Mesendoderm (in vitro differentiated cells): ENCODE measurements at regions not wholly inside any gene's neighbourhood (a gene's known extent, or its start where the extent isn't known, plus 50 kb on each side); places are given as distances from the start of the nearest gene placed in this dataset.

ENCODE experiments used
- DNase-seq: peaks from one replicate; pipeline ENCODE4 v3.0.0; 2013
- H2AK5ac ChIP-seq: 2 replicates; pipeline ENCODE4 v1.6.1; 2013; ENCODE audit warnings: low read length, inconsistent platforms
- H2BK120ac ChIP-seq: 2 replicates; pipeline ENCODE4 v1.6.1; 2013; ENCODE audit warnings: low read depth, mild to moderate bottlenecking, low read length, moderate library complexity, mixed read lengths
- H2BK15ac ChIP-seq: replicated peaks from 2 replicates; pipeline ENCODE4 v1.6.1; 2013; ENCODE audit warnings: low read depth, mild to moderate bottlenecking, moderate library complexity
- H2BK5ac ChIP-seq: 2 replicates; pipeline ENCODE4 v1.6.1; 2013; ENCODE audit warnings: low read length, inconsistent platforms
- H3K18ac ChIP-seq: 2 replicates; pipeline ENCODE4 v1.6.1; 2013; ENCODE audit warnings: mild to moderate bottlenecking, low read length, mixed read lengths
- H3K23ac ChIP-seq: one replicate; pipeline ENCODE4 v1.6.1; 2013; ENCODE audit warnings: low read length
- H3K27ac ChIP-seq: 2 replicates; pipeline ENCODE4 v1.5.1; 2013; ENCODE audit warnings: low read depth, mild to moderate bottlenecking, inconsistent platforms, low read length, moderate library complexity
- H3K27me3 ChIP-seq: 2 replicates; pipeline ENCODE4 v1.6.1; 2013; ENCODE audit warnings: low read length, control low read depth, mild to moderate bottlenecking, inconsistent platforms; ENCODE audit not compliant: insufficient read depth, poor library complexity
- H3K36me3 ChIP-seq: 2 replicates; pipeline ENCODE4 v1.6.1; 2013; ENCODE audit warnings: low read length, inconsistent platforms; ENCODE audit not compliant: control insufficient read depth, insufficient read depth
- H3K4ac ChIP-seq: one replicate; pipeline ENCODE4 v1.6.1; 2013; ENCODE audit warnings: low read depth, mild to moderate bottlenecking, low read length, moderate library complexity
- H3K4me1 ChIP-seq: 2 replicates; pipeline ENCODE4 v1.6.1; 2013; ENCODE audit warnings: low read depth, low read length, inconsistent platforms; ENCODE audit not compliant: control insufficient read depth
- H3K4me2 ChIP-seq: 2 replicates; pipeline ENCODE4 v1.6.1; 2013; ENCODE audit warnings: low read length
- H3K4me3 ChIP-seq: 2 replicates; pipeline ENCODE4 v1.5.1; 2013; ENCODE audit warnings: mild to moderate bottlenecking, low read length
- H3K56ac ChIP-seq: one replicate; pipeline ENCODE4 v1.6.1; 2013; ENCODE audit warnings: low read length
- H3K79me1 ChIP-seq: 2 replicates; pipeline ENCODE4 v1.6.1; 2013; ENCODE audit warnings: low read length, inconsistent platforms
- H3K79me2 ChIP-seq: 2 replicates; pipeline ENCODE4 v1.6.1; 2013; ENCODE audit warnings: mild to moderate bottlenecking, low read length; ENCODE audit not compliant: control insufficient read depth, insufficient read depth
- H3K9ac ChIP-seq: 2 replicates; pipeline ENCODE4 v1.6.1; 2013; ENCODE audit warnings: low read length, inconsistent platforms
- H4K5ac ChIP-seq: one replicate; pipeline ENCODE4 v1.6.1; 2013; ENCODE audit warnings: low read length
- H4K8ac ChIP-seq: one replicate; pipeline ENCODE4 v1.6.1; 2013; ENCODE audit warnings: low read depth, mild to moderate bottlenecking, control low read depth, low read length, moderate library complexity
- WGBS: extraction: QIAGEN DNeasy Blood & Tissue Kit; methylation state at CpG from one replicate; pipeline ENCODE4 v1.1.7; 2013; ENCODE audit warnings: low lambda C conversion rate, missing lambda C conversion rate; ENCODE audit not compliant: insufficient coverage; ENCODE audit errors: extremely low coverage; 5-methylcytosine and 5-hydroxymethylcytosine counted together

- Histone ChIP-seq H3K23ac (no peak overlapping the region), H4K8ac (no peak overlapping the region), H3K4me2 (no peak overlapping the region), H2BK5ac (no peak overlapping the region), H2BK15ac (no peak overlapping the region), H3K27ac (no peak overlapping the region), H2AK5ac (no peak overlapping the region), H3K36me3 (no peaks in the 10 kb centered on the region), H3K27me3 (no peaks in the 10 kb centered on the region), H3K4me1 (no peaks in the 10 kb centered on the region), H3K4me3 (no peak overlapping the region), H3K18ac (no peak overlapping the region), H3K56ac (no peak overlapping the region), H3K79me2 (no peaks in the 10 kb centered on the region), H2BK120ac (no peak overlapping the region), H3K4ac (no peak overlapping the region), H3K79me1 (no peaks in the 10 kb centered on the region), H4K5ac (no peak overlapping the region), H3K9ac (no peak overlapping the region)
- DNase-seq, result no peak
- no CpG with 5 or more reads among the region's 9 CpGs for WGBS
Measured at GRCh38 chr2:15835991-15836688, 104.2 kb upstream of the MYCN start.

DNA sequence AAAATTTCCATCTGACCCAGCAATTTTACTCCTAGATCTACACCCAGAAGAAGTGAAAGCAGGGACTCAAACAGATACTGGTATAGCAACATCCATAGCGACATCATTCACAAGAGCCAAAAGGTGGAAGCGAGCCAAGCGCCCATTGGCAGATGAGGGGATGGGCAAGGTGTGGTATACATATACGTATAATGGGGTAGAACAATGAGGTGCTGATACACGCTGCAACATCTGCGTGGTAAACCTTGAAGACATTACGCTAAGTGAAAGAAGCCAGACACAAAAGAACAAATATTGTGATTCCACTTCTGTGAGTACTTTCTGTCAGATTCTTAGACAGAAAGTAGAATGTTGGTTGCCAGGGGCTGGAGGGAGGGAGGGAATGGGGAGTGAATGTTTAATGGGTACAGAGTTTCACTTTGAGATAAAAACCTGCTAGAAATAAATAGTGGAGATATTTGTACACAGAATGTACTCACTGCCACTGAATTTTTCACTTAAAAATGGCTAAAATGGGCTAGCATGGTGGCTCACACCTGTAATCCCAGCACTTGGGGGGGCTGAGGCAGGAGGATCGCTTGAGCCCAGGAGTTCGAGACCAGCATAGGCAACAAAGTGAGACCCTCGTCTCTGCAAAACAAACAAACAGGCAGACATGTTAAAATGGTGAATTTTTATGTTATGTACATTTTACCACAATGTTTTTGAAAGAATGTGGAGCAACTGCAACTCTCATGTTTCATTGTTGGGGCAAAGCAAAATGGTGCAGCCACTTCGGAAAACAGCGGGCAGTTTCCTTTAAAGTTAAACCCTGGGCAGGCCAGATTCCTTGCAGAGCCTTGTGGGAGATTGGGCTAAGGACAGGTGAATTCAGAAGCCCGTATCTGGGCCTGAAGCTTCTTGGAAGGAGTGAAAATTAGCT lies 103.4 kb upstream of the MYCN start:
- Histone ChIP-seq H3K23ac (no peak overlapping the region), H3K79me1 (no peaks in the 10 kb centered on the region), H3K56ac (no peak overlapping the region), H2AK5ac (no peak overlapping the region), H3K4ac (no peak overlapping the region), H3K18ac (no peak overlapping the region), H3K4me3 (no peak overlapping the region), H4K5ac (no peak overlapping the region), H3K4me1 (no peaks in the 10 kb centered on the region), H2BK5ac (no peak overlapping the region), H2BK15ac (no peak overlapping the region), H3K27ac (no peak overlapping the region), H3K27me3 (no peaks in the 10 kb centered on the region), H3K4me2 (no peak overlapping the region), H3K9ac (no peak overlapping the region), H4K8ac (no peak overlapping the region), H3K36me3 (no peaks in the 10 kb centered on the region), H3K79me2 (no peaks in the 10 kb centered on the region), H2BK120ac (no peak overlapping the region)
- no peak for DNase-seq
- no CpG with 5 or more reads among the region's 13 CpGs for WGBS

GRCh38 chr2:15838481-15839090 lies 101.8 kb upstream of the MYCN start:
- Histone ChIP-seq H3K27ac (no peak overlapping the region), H3K27me3 (no peaks in the 10 kb centered on the region), H3K4ac (no peak overlapping the region), H3K56ac (no peak overlapping the region), H2BK15ac (no peak overlapping the region), H3K23ac (no peak overlapping the region), H2AK5ac (no peak overlapping the region), H3K4me1 (no peaks in the 10 kb centered on the region), H3K79me1 (no peaks in the 10 kb centered on the region), H3K79me2 (no peaks in the 10 kb centered on the region), H4K8ac (no peak overlapping the region), H4K5ac (no peak overlapping the region), H2BK5ac (no peak overlapping the region), H3K18ac (no peak overlapping the region), H3K36me3 (no peaks in the 10 kb centered on the region), H3K4me2 (no peak overlapping the region), H2BK120ac (no peak overlapping the region), H3K4me3 (no peak overlapping the region), H3K9ac (no peak overlapping the region)
- no peak for DNase-seq
- WGBS, result no CpG with 5 or more reads among the region's 13 CpGs

- H3K4me1 ChIP-seq, result no peaks in the 10 kb centered on the region
- H3K9ac ChIP-seq, result no peak overlapping the region
- H3K4ac ChIP-seq, result no peak overlapping the region
- no peak overlapping the region for H2BK5ac ChIP-seq
- H3K4me2 ChIP-seq, result no peak overlapping the region
- H4K5ac ChIP-seq, result no peak overlapping the region
- DNase-seq, result no peak
- H3K79me2 ChIP-seq, result no peaks in the 10 kb centered on the region
- no peak overlapping the region for H2BK15ac ChIP-seq
- no peak overlapping the region for H4K8ac ChIP-seq
- H3K27me3 ChIP-seq, result no peaks in the 10 kb centered on the region
- WGBS, result no CpG with 5 or more reads among the region's 9 CpGs
- H3K36me3 ChIP-seq, result no peaks in the 10 kb centered on the region
- no peak overlapping the region for H2BK120ac ChIP-seq
- no peak overlapping the region for H3K4me3 ChIP-seq
- no peak overlapping the region for H3K18ac ChIP-seq
- H3K27ac ChIP-seq, result no peak overlapping the region
- H3K56ac ChIP-seq, result no peak overlapping the region
- H2AK5ac ChIP-seq, result no peak overlapping the region
- H3K23ac ChIP-seq, result no peak overlapping the region
- H3K79me1 ChIP-seq, result no peaks in the 10 kb centered on the region
Measured at GRCh38 chr2:15839426-15840124, 100.8 kb upstream of the MYCN start.

GRCh38 chr2:15840148-15840547 lies 100.2 kb upstream of the MYCN start:
- Histone ChIP-seq H3K56ac (no peak overlapping the region), H3K36me3 (no peaks in the 10 kb centered on the region), H3K23ac (no peak overlapping the region), H3K4me2 (no peak overlapping the region), H3K4me3 (no peak overlapping the region), H4K8ac (no peak overlapping the region), H3K4me1 (no peaks in the 10 kb centered on the region), H3K79me2 (no peaks in the 10 kb centered on the region), H4K5ac (no peak overlapping the region), H2BK120ac (no peak overlapping the region), H2BK15ac (no peak overlapping the region), H2AK5ac (no peak overlapping the region), H3K27ac (no peak overlapping the region), H3K27me3 (no peaks in the 10 kb centered on the region), H3K18ac (no peak overlapping the region), H3K4ac (no peak overlapping the region), H3K79me1 (no peaks in the 10 kb centered on the region), H2BK5ac (no peak overlapping the region), H3K9ac (no peak overlapping the region)
- no CpG with 5 or more reads among the region's 3 CpGs for WGBS
- DNase-seq, result no peak
